Osteocyte (in vitro differentiated cells): ENCODE measurements at regions not wholly inside any gene's neighbourhood (a gene's known extent, or its start where the extent isn't known, plus 50 kb on each side); places are given as distances from the start of the nearest gene placed in this dataset.

Experiments
- DNase-seq: peaks from one replicate; pipeline ENCODE4 v3.0.0; 2021; ENCODE audit warnings: mixed read lengths; ENCODE audit not compliant: unreplicated experiment; ENCODE audit errors: extremely low spot score
- H3K27ac Mint-ChIP-seq: one replicate; pipeline ENCODE4 v1.8.0; 2021; ENCODE audit warnings: mild to moderate bottlenecking, mixed read lengths; ENCODE audit not compliant: unreplicated experiment
- H3K27me3 Mint-ChIP-seq: one replicate; pipeline ENCODE4 v1.8.0; 2021; ENCODE audit warnings: mixed read lengths; ENCODE audit not compliant: unreplicated experiment
- H3K36me3 Mint-ChIP-seq: one replicate; pipeline ENCODE4 v1.8.0; 2021; ENCODE audit warnings: mixed read lengths; ENCODE audit not compliant: unreplicated experiment
- H3K4me1 Mint-ChIP-seq: one replicate; pipeline ENCODE4 v1.8.0; 2021; ENCODE audit warnings: mixed read lengths; ENCODE audit not compliant: unreplicated experiment
- H3K4me3 Mint-ChIP-seq: one replicate; pipeline ENCODE4 v1.8.0; 2021; ENCODE audit warnings: mild to moderate bottlenecking, moderate library complexity, mixed read lengths; ENCODE audit not compliant: unreplicated experiment
- H3K9me3 Mint-ChIP-seq: one replicate; pipeline ENCODE4 v1.8.0; 2021; ENCODE audit warnings: mixed read lengths; ENCODE audit not compliant: unreplicated experiment
- TF ChIP-seq, protein P1 (sequence below): fragments of 200-600 bp; sonication (generic); IDR thresholded peaks from 2 replicates; pipeline ENCODE4 v1.5.0; 2021; ENCODE audit warnings: antibody characterized with exemption, mild to moderate bottlenecking, moderate library complexity

DNA sequence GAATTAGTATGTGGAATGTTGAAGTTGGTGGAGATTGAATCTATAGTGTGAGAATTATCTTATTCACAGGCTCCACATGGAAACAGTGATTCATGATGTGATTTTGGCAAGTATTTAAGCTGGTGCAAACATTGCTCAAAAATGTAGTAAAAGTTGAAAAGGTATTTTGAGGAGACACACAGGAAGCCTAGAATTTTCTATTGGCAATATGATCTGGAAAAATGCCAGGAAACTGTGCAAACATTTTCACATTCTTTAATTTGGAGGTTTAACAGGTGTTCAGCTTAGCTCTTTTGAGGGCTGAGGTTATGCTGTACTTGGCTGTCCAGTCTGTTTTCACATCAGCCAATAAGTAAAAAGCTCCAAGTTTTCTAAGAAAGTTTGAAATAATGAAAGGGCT is 327.3 kb downstream of the RWDD3 start:
- no peak for DNase-seq
- TF ChIP-seq, protein P1, sequence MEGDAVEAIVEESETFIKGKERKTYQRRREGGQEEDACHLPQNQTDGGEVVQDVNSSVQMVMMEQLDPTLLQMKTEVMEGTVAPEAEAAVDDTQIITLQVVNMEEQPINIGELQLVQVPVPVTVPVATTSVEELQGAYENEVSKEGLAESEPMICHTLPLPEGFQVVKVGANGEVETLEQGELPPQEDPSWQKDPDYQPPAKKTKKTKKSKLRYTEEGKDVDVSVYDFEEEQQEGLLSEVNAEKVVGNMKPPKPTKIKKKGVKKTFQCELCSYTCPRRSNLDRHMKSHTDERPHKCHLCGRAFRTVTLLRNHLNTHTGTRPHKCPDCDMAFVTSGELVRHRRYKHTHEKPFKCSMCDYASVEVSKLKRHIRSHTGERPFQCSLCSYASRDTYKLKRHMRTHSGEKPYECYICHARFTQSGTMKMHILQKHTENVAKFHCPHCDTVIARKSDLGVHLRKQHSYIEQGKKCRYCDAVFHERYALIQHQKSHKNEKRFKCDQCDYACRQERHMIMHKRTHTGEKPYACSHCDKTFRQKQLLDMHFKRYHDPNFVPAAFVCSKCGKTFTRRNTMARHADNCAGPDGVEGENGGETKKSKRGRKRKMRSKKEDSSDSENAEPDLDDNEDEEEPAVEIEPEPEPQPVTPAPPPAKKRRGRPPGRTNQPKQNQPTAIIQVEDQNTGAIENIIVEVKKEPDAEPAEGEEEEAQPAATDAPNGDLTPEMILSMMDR = no peak

DNA sequence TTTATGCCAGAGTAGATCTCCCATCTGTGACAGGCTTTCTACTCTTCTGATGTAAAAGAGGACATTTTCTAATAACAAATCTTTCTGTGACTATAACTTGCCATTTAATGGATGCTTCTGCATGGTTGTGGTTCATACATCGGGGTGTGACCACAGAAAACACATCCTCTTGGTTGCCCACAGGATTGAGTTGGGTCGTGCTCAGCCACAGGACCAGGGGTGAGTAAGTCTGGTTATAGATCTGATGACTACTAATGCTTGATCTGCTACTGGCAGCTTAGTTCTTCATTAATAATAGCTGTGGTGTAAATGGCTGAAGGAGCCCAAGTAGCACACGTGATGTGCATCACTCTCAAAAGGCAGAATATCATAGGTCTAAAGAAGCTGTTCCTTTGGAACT is 328.2 kb downstream of the RWDD3 start:
- H3K36me3 Mint-ChIP-seq = no peaks in the 10 kb centered on the region

More for the DNA sequence above, 327.3 kb downstream of the RWDD3 start:
- H3K9me3 Mint-ChIP-seq = peaks cover 20% of the 10 kb centered on the region
- no peak overlapping the region for H3K4me3 Mint-ChIP-seq
- no peak overlapping the region for H3K27ac Mint-ChIP-seq
- no peaks in the 10 kb centered on the region for H3K36me3 Mint-ChIP-seq
- no peaks in the 10 kb centered on the region for H3K4me1 Mint-ChIP-seq
- H3K27me3 Mint-ChIP-seq = no peaks in the 10 kb centered on the region

DNA sequence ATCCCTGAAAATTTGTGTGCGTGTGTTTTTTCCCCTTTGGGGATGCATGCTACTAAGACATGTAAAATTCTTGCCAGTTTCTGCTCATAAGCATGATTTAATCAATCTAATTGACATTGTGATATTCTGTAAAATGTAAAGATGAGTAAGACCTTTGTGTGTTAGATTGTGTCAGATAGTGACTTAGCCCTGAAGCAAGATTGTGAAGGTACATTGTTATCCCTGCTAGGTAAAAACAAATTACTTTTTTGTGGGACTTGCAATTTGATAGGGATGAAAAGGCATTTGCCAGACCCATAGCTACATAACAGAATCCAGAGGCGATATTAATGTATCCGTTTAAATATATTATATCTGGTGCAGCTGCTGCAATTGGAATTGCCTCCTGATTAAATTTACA is 338.0 kb downstream of the RWDD3 start:
- no peak for DNase-seq
- H3K36me3 Mint-ChIP-seq = no peaks in the 10 kb centered on the region
- no peak overlapping the region for H3K27ac Mint-ChIP-seq
- no peaks in the 10 kb centered on the region for H3K9me3 Mint-ChIP-seq
- TF ChIP-seq, protein P1 = no peak
- no peaks in the 10 kb centered on the region for H3K4me1 Mint-ChIP-seq
- no peaks in the 10 kb centered on the region for H3K27me3 Mint-ChIP-seq
- H3K4me3 Mint-ChIP-seq = no peak overlapping the region

More for the DNA sequence above, 328.2 kb downstream of the RWDD3 start:
- TF ChIP-seq, protein P1 = no peak
- Mint-ChIP-seq H3K9me3 (peaks cover 18% of the 10 kb centered on the region), H3K27ac (no peak overlapping the region), H3K27me3 (no peaks in the 10 kb centered on the region), H3K4me3 (no peak overlapping the region), H3K4me1 (no peaks in the 10 kb centered on the region)
- no peak for DNase-seq

DNA sequence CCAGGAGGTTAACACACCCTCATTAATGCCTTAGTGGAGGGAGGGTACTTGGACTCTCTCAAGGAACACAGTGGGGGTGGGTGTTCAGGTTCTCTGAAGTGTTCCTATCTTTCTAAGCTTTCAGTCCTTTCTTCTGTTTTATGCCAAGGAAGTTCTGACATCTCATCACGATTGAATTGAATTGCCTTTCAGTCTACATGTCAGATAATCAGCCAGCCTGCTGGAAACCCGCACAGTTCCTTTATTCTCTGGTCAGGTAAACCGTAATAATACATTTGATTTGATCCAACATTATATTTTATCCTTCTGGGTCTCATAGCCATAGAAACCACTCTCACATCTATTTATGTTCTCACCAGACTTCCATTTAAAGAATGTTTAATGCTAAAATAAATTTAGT is 339.0 kb downstream of the RWDD3 start:
- no peaks in the 10 kb centered on the region for H3K9me3 Mint-ChIP-seq

DNA sequence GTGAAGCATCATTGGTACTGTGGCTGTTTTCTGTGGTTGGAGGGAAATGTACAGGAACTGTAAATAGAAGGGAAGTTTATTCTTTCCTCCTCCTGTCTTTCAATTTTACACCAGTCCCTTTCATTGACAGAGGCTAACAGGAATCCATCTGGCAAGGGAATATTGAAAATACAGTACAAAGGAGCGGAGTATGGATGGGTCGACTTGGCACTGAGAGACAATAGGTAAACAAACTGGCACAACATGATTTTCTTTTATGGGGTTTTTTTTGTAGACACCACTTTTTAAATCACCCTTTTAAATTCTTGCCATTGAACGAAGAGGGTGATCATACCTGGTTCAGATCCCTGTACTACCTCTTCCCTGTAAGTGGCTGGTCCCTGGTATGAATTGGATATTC is 341.3 kb downstream of the RWDD3 start:
- DNase-seq = no peak
- Mint-ChIP-seq H3K9me3 (no peaks in the 10 kb centered on the region), H3K36me3 (no peaks in the 10 kb centered on the region), H3K4me3 (no peak overlapping the region), H3K27ac (no peak overlapping the region), H3K27me3 (no peaks in the 10 kb centered on the region), H3K4me1 (no peaks in the 10 kb centered on the region)
- TF ChIP-seq, protein P1 = no peak

More for the DNA sequence above, 339.0 kb downstream of the RWDD3 start:
- Mint-ChIP-seq H3K27me3 (no peaks in the 10 kb centered on the region), H3K36me3 (no peaks in the 10 kb centered on the region), H3K4me3 (no peak overlapping the region), H3K27ac (no peak overlapping the region), H3K4me1 (no peaks in the 10 kb centered on the region)
- no peak for DNase-seq
- TF ChIP-seq, protein P1 = no peak
